Right cardiac atrium (tissue), 5 donors: ENCODE measurements at regions not wholly inside any gene's neighbourhood (a gene's known extent, or its start where the extent isn't known, plus 50 kb on each side); places are given as distances from the start of the nearest gene placed in this dataset.
A peak's percentile ranks its signal among the peaks of the same experiment; 100 is the strongest.

Source experiments
- ATAC-seq, 2 donors: fragments of 200-7000 bp; cut with Tn5 transposase; one replicate each; pipeline versions ENCODE4 v1.8.0 to v1.9.1; 2020; ENCODE audit warnings: moderate library complexity in 2 of 2, mild to moderate bottlenecking in 1 of 2
- DNase-seq, 3 donors: peaks; one replicate each; pipeline ENCODE4 v3.0.0-alpha.2; 2020
- H3K27ac ChIP-seq: one replicate; pipeline ENCODE4 v1.5.1; 2013; ENCODE audit warnings: mild to moderate bottlenecking, low read length, control low read depth, moderate library complexity
- H3K27me3 ChIP-seq: one replicate; pipeline ENCODE4 v1.6.1; 2013; ENCODE audit not compliant: control insufficient read depth, insufficient read depth
- H3K4me1 ChIP-seq: one replicate; pipeline ENCODE4 v1.6.1; 2013; ENCODE audit warnings: low read length; ENCODE audit not compliant: control insufficient read depth, insufficient read depth
- H3K4me3 ChIP-seq: one replicate; pipeline ENCODE4 v1.5.1; 2013; ENCODE audit warnings: low read length, control low read depth
- H3K9me3 ChIP-seq: one replicate; pipeline ENCODE4 v1.6.1; 2013; ENCODE audit warnings: low read length; ENCODE audit not compliant: control insufficient read depth
- WGBS: extraction: QIAGEN DNeasy Blood & Tissue Kit; methylation state at CpG from one replicate; pipeline ENCODE4 v1.1.7; 2013; 5-methylcytosine and 5-hydroxymethylcytosine counted together
- intact Hi-C, 4 donors: fragments of 100-400 bp; cut with DNase I; formaldehyde crosslinking; loops; one replicate each; pipeline versions ENCODE4 v1.11.0 to v1.14.0; 2022 to 2023
- donor health status: healthy with polysubstance abuse.
- donor health status: DM: no; HTN: yes; CAD: no.
- donor health status: DM: no; HTN: no; CAD: no.
- donor health status: DM: no; HTN: yes; CAD: no; lungs with severe emphysema.
- donor health status: DM: yes; HTN: yes; CAD: no.

- Histone ChIP-seq H3K9me3 (no peaks in the 10 kb centered on the region), H3K4me1 (no peaks in the 10 kb centered on the region), H3K4me3 (no peak overlapping the region), H3K27ac (no peak overlapping the region), H3K27me3 (no peaks in the 10 kb centered on the region)
- DNase-seq (no peak), ATAC-seq (no peak)
- intact Hi-C loops: no loop called here
Measured at GRCh38 chr12:88650715-88651114, 70.4 kb upstream of the KITLG start.

- Histone ChIP-seq H3K27ac (no peak overlapping the region), H3K9me3 (no peaks in the 10 kb centered on the region), H3K4me1 (no peaks in the 10 kb centered on the region), H3K27me3 (no peaks in the 10 kb centered on the region), H3K4me3 (no peak overlapping the region)
- ATAC-seq (no peak), DNase-seq (no peak)
- 98% methylated on average over 1 of the region's 1 CpG for WGBS
- intact Hi-C loops: no loop called here
Measured at GRCh38 chr12:88648625-88649024, 68.4 kb upstream of the KITLG start.

GRCh38 chr12:88646824-88647223 is 66.6 kb upstream of the KITLG start:
- Histone ChIP-seq H3K27ac (no peak overlapping the region), H3K4me3 (no peak overlapping the region), H3K9me3 (no peaks in the 10 kb centered on the region), H3K27me3 (no peaks in the 10 kb centered on the region), H3K4me1 (no peaks in the 10 kb centered on the region)
- DNase-seq: no peak
- intact Hi-C loops: no loop called here
- no peak for ATAC-seq

GRCh38 chr12:88645816-88646215 is 65.5 kb upstream of the KITLG start:
- no peak overlapping the region for H3K27ac ChIP-seq
- H3K4me1 ChIP-seq: no peaks in the 10 kb centered on the region
- H3K4me3 ChIP-seq: no peak overlapping the region
- no peaks in the 10 kb centered on the region for H3K9me3 ChIP-seq
- intact Hi-C loops: no loop called here
- 68% methylated on average over 1 of the region's 1 CpG for WGBS
- no peaks in the 10 kb centered on the region for H3K27me3 ChIP-seq
- ATAC-seq (no peak), DNase-seq (no peak)

- Histone ChIP-seq H3K27me3 (no peaks in the 10 kb centered on the region), H3K4me1 (no peaks in the 10 kb centered on the region), H3K4me3 (no peak overlapping the region), H3K9me3 (no peaks in the 10 kb centered on the region), H3K27ac (no peak overlapping the region)
- ATAC-seq (no peak), DNase-seq (no peak)
- 86% methylated on average over 7 of the region's 7 CpGs for WGBS
- intact Hi-C loops: no loop called here
Measured at GRCh38 chr12:88644946-88645702, 64.9 kb upstream of the KITLG start.

- ATAC-seq (no peak), DNase-seq (no peak)
- Histone ChIP-seq H3K9me3 (no peaks in the 10 kb centered on the region), H3K4me1 (peaks cover 3% of the 10 kb centered on the region), H3K4me3 (no peak overlapping the region), H3K27ac (no peak overlapping the region), H3K27me3 (no peaks in the 10 kb centered on the region)
- WGBS: 89% methylated on average over 2 of the region's 2 CpGs
- intact Hi-C loops: no loop called here
Measured at GRCh38 chr12:88643685-88644084, 63.4 kb upstream of the KITLG start.

- H3K27ac ChIP-seq: no peak overlapping the region
- 90% methylated on average over 1 of the region's 1 CpG for WGBS
- ATAC-seq: no peak
- no peak overlapping the region for H3K4me3 ChIP-seq
- no peaks in the 10 kb centered on the region for H3K9me3 ChIP-seq
- no peak for DNase-seq
- H3K4me1 ChIP-seq: peaks cover 3% of the 10 kb centered on the region
- intact Hi-C loops: no loop called here
- no peaks in the 10 kb centered on the region for H3K27me3 ChIP-seq
Measured at GRCh38 chr12:88642675-88643431, 62.6 kb upstream of the KITLG start.

- peak; percentile 65 to 75 for ATAC-seq
- no peak for DNase-seq
- intact Hi-C loops: no loop called here
- Histone ChIP-seq H3K4me1 (peaks cover 3% of the 10 kb centered on the region), H3K27ac (no peak overlapping the region), H3K9me3 (no peaks in the 10 kb centered on the region), H3K27me3 (no peaks in the 10 kb centered on the region), H3K4me3 (no peak overlapping the region)
- 28% methylated on average over 6 of the region's 6 CpGs for WGBS
Measured at GRCh38 chr12:88638966-88639760, 58.9 kb upstream of the KITLG start.

GRCh38 chr12:88638388-88638787 is 58.1 kb upstream of the KITLG start:
- DNase-seq: peak in 1 of 3 donors; percentile 10
- H3K9me3 ChIP-seq: no peaks in the 10 kb centered on the region
- H3K4me1 ChIP-seq: peaks cover 3% of the 10 kb centered on the region
- H3K27me3 ChIP-seq: no peaks in the 10 kb centered on the region
- peak; percentile 63 to 65 for ATAC-seq
- WGBS: 63% methylated on average over 3 of the region's 3 CpGs
- intact Hi-C loops: no loop called here
- no peak overlapping the region for H3K27ac ChIP-seq
- no peak overlapping the region for H3K4me3 ChIP-seq

GRCh38 chr12:88634008-88634407 is 53.7 kb upstream of the KITLG start:
- DNase-seq (no peak), ATAC-seq (no peak)
- Histone ChIP-seq H3K9me3 (no peaks in the 10 kb centered on the region), H3K4me3 (no peak overlapping the region), H3K27me3 (no peaks in the 10 kb centered on the region), H3K27ac (no peak overlapping the region), H3K4me1 (no peaks in the 10 kb centered on the region)
- intact Hi-C loops: no loop called here
- 30% methylated on average over 1 of the region's 1 CpG for WGBS

- ATAC-seq (no peak), DNase-seq (no peak)
- H3K4me3 ChIP-seq: no peak overlapping the region
- H3K4me1 ChIP-seq: no peaks in the 10 kb centered on the region
- intact Hi-C loops: no loop called here
- H3K27ac ChIP-seq: no peak overlapping the region
- H3K27me3 ChIP-seq: no peaks in the 10 kb centered on the region
- H3K9me3 ChIP-seq: no peaks in the 10 kb centered on the region
- 81% methylated on average over 1 of the region's 1 CpG for WGBS
Measured at GRCh38 chr12:88633312-88633711, 53.0 kb upstream of the KITLG start.
